Left kidney (tissue), 1 donor: ENCODE measurements at regions not wholly inside any gene's neighbourhood (a gene's known extent, or its start where the extent isn't known, plus 50 kb on each side); places are given as distances from the start of the nearest gene placed in this dataset.

ENCODE experiments used
- DNase-seq: peaks from one replicate; pipeline ENCODE4 v3.0.0-alpha.2; 2013

- DNase-seq: no peak
Measured at GRCh38 chr3:193827871-193828270, 234.9 kb downstream of the OPA1 start.

- no peak for DNase-seq
Measured at GRCh38 chr3:193828477-193828876, 235.5 kb downstream of the OPA1 start.

GRCh38 chr3:193829781-193830180 is 236.8 kb downstream of the OPA1 start:
- no peak for DNase-seq

GRCh38 chr3:193830791-193831191 is 237.8 kb downstream of the OPA1 start:
- no peak for DNase-seq

GRCh38 chr3:193831495-193832455 is 238.8 kb downstream of the OPA1 start:
- no peak for DNase-seq

GRCh38 chr3:193832833-193833413 is 239.9 kb downstream of the OPA1 start:
- no peak for DNase-seq

- no peak for DNase-seq
Measured at GRCh38 chr3:193833592-193833991, 240.6 kb downstream of the OPA1 start.

- DNase-seq: no peak
Measured at GRCh38 chr3:193835414-193835813, 242.4 kb downstream of the OPA1 start.

GRCh38 chr3:193836511-193836910 is 243.5 kb downstream of the OPA1 start:
- DNase-seq: no peak

- DNase-seq: no peak
Measured at GRCh38 chr3:193836918-193837317, 243.9 kb downstream of the OPA1 start.

GRCh38 chr3:193837347-193837827 is 244.4 kb downstream of the OPA1 start:
- no peak for DNase-seq

GRCh38 chr3:193840111-193840641 is 247.2 kb downstream of the OPA1 start:
- no peak for DNase-seq

GRCh38 chr3:193841581-193841980 is 248.6 kb downstream of the OPA1 start:
- DNase-seq: no peak

GRCh38 chr3:193842029-193842798 is 249.2 kb downstream of the OPA1 start:
- no peak for DNase-seq

GRCh38 chr3:193842832-193843473 is 249.9 kb downstream of the OPA1 start:
- no peak for DNase-seq

- DNase-seq: peak; percentile 69
Measured at GRCh38 chr3:193843474-193844301, 250.7 kb downstream of the OPA1 start.

- no peak for DNase-seq
Measured at GRCh38 chr3:193844472-193844871, 251.5 kb downstream of the OPA1 start.

- no peak for DNase-seq
Measured at GRCh38 chr3:193845144-193845543, 252.1 kb downstream of the OPA1 start.

GRCh38 chr3:193846569-193846968 is 253.6 kb downstream of the OPA1 start:
- no peak for DNase-seq

GRCh38 chr3:193847402-193847801 is 254.4 kb downstream of the OPA1 start:
- no peak for DNase-seq

- DNase-seq: no peak
Measured at GRCh38 chr3:193848547-193848946, 255.5 kb downstream of the OPA1 start.
